Uterus (tissue), 3 donors: ENCODE measurements at regions not wholly inside any gene's neighbourhood (a gene's known extent, or its start where the extent isn't known, plus 50 kb on each side); places are given as distances from the start of the nearest gene placed in this dataset.

Source experiments
- DNase-seq, 2 donors: peaks; one replicate each; pipeline ENCODE4 v3.0.0-alpha.2; 2019 to 2020
- H3K27ac ChIP-seq, 2 donors: fragments of 200-600 bp; sonication (generic); 1 replicate in 1 of 2; 2 replicates in 1 of 2; pipeline ENCODE4 v1.5.1; 2016 to 2018
- H3K27me3 ChIP-seq, 2 donors: fragments of 200-600 bp; sonication (generic); one replicate each; pipeline ENCODE4 v1.5.1; 2018 to 2019; ENCODE audit warnings: control low read depth in 1 of 2
- H3K36me3 ChIP-seq, 2 donors: fragments of 200-600 bp; sonication (generic); one replicate each; pipeline ENCODE4 v1.5.1; 2019; ENCODE audit warnings: control low read depth in 1 of 2
- H3K4me1 ChIP-seq, 2 donors: fragments of 200-600 bp; sonication (generic); one replicate each; pipeline ENCODE4 v1.5.1; 2018 to 2019; ENCODE audit warnings: control low read depth in 1 of 2
- H3K4me3 ChIP-seq, 2 donors: fragments of 200-600 bp; sonication (generic); 1 replicate in 1 of 2; 2 replicates in 1 of 2; pipeline ENCODE4 v1.5.1; 2018 to 2019; ENCODE audit warnings: mild to moderate bottlenecking in 1 of 2
- H3K9me3 ChIP-seq, 2 donors: fragments of 200-600 bp; sonication (generic); one replicate each; pipeline ENCODE4 v1.5.1; 2019; ENCODE audit warnings: control low read depth in 1 of 2
- CTCF ChIP-seq, 4 experiments: fragments of 200-600 bp in 2 of 4; fragments of 450-650 bp in 2 of 4; sonication (generic) in 2 of 4; IDR thresholded peaks; one replicate each; pipeline ENCODE4 v1.5.1; 2016 to 2019; ENCODE audit warnings: antibody characterized with exemption in 4 of 4, mild to moderate bottlenecking in 2 of 4, moderate library complexity in 1 of 4
- POLR2A ChIP-seq, 2 donors: fragments of 450-650 bp; IDR thresholded peaks; one replicate each; pipeline ENCODE4 v1.6.1; 2016; ENCODE audit warnings: antibody characterized with exemption in 2 of 2, mild to moderate bottlenecking in 1 of 2, moderate library complexity in 1 of 2
- intact Hi-C: fragments of 100-400 bp; cut with DNase I; formaldehyde crosslinking; loops from one replicate; pipeline ENCODE4 v1.15.1; 2023; ENCODE audit warnings: low total_unique reads
- donor health status: DM: yes; HTN: yes; CAD: no.

GRCh38 chr3:193812078-193812725, 219.2 kb downstream of the OPA1 start:
- DNase-seq: no peak
- no peaks in the 10 kb centered on the region for H3K4me1 ChIP-seq
- H3K4me3 ChIP-seq: no peak overlapping the region
- TF ChIP-seq CTCF (IDR thresholded peaks at IDR 0.05) (no peak), POLR2A (IDR thresholded peaks at IDR 0.05) (no peak)
- intact Hi-C loops: no loop called here
- no peaks in the 10 kb centered on the region for H3K36me3 ChIP-seq
- no peaks in the 10 kb centered on the region for H3K27me3 ChIP-seq
- H3K9me3 ChIP-seq: no peaks in the 10 kb centered on the region
- H3K27ac ChIP-seq: no peak overlapping the region

- Histone ChIP-seq H3K4me3 (no peak overlapping the region), H3K4me1 (no peaks in the 10 kb centered on the region), H3K27me3 (no peaks in the 10 kb centered on the region), H3K27ac (no peak overlapping the region), H3K36me3 (no peaks in the 10 kb centered on the region), H3K9me3 (no peaks in the 10 kb centered on the region)
- no peak for DNase-seq
- TF ChIP-seq POLR2A (IDR thresholded peaks at IDR 0.05) (no peak), CTCF (IDR thresholded peaks at IDR 0.05) (no peak)
- intact Hi-C loops: no loop called here
Measured at GRCh38 chr3:193812791-193813500, 219.9 kb downstream of the OPA1 start.

GRCh38 chr3:193813501-193813830, 220.5 kb downstream of the OPA1 start:
- no peak overlapping the region for H3K4me3 ChIP-seq
- no peaks in the 10 kb centered on the region for H3K27me3 ChIP-seq
- no peak overlapping the region for H3K27ac ChIP-seq
- H3K4me1 ChIP-seq: no peaks in the 10 kb centered on the region
- intact Hi-C loops: no loop called here
- TF ChIP-seq POLR2A (IDR thresholded peaks at IDR 0.05) (no peak), CTCF (IDR thresholded peaks at IDR 0.05) (no peak)
- no peaks in the 10 kb centered on the region for H3K9me3 ChIP-seq
- no peak for DNase-seq
- H3K36me3 ChIP-seq: no peaks in the 10 kb centered on the region

- Histone ChIP-seq H3K4me1 (no peaks in the 10 kb centered on the region), H3K27me3 (no peaks in the 10 kb centered on the region), H3K36me3 (no peaks in the 10 kb centered on the region), H3K4me3 (no peak overlapping the region), H3K27ac (no peak overlapping the region), H3K9me3 (no peaks in the 10 kb centered on the region)
- no peak for DNase-seq
- intact Hi-C loops: no loop called here
- TF ChIP-seq CTCF (IDR thresholded peaks at IDR 0.05) (no peak), POLR2A (IDR thresholded peaks at IDR 0.05) (no peak)
Measured at GRCh38 chr3:193814166-193814892, 221.3 kb downstream of the OPA1 start.
